HCT116 (cell line): ENCODE measurements at regions not wholly inside any gene's neighbourhood (a gene's known extent, or its start where the extent isn't known, plus 50 kb on each side); places are given as distances from the start of the nearest gene placed in this dataset.

Experiments used
- ATAC-seq: fragments of 200-7000 bp; cut with Tn5 transposase; 2 replicates; pipeline ENCODE4 v1.9.1; 2020; ENCODE audit warnings: mild to moderate bottlenecking, moderate library complexity
- BruUV-seq: library from RNA; stranded (reverse); fragments of 400-500 nt; replicated peaks from 2 replicates; lab custom pipeline; 2021; lab: Mats Ljungman, UMichigan
- CTCF ChIA-PET: fragments of 300-600 bp; sonication (Branson Sonifier 250); formaldehyde crosslinking; loops from one replicate; lab custom pipeline; 2021; ENCODE audit warnings: antibody characterized with exemption; lab: Charles Lee
- POLR2A ChIA-PET: fragments of 300-600, 350-600 bp; sonication (Branson Sonifier 250); formaldehyde crosslinking; loops from one replicate; lab custom pipeline; 2021; ENCODE audit warnings: antibody characterized with exemption; lab: Charles Lee
- RAD21 ChIA-PET, 2 experiments: fragments of 300-600 bp; sonication (Branson Sonifier 250); formaldehyde crosslinking; loops; one replicate each; lab custom pipeline; 2023; ENCODE audit warnings: low total read pairs in 2 of 2; ENCODE audit not compliant: uncharacterized antibody in 2 of 2, unreplicated experiment in 2 of 2, low non-redundant PET in 1 of 2; lab: Charles Lee
- DNase-seq: peaks from one replicate; pipeline ENCODE4 v3.0.0-alpha.2; 2010; ENCODE audit warnings: low read depth, low spot score
- H2AFZ ChIP-seq: fragments of 200-600 bp; shearing (Covaris generic), sonication (generic); 2 replicates; pipeline ENCODE4 v1.6.1; 2017; ENCODE audit warnings: low read depth, mixed run types, mixed read lengths, antibody characterized with exemption, low read length; ENCODE audit not compliant: poor library complexity, severe bottlenecking
- H3K27ac ChIP-seq: 2 replicates; pipeline ENCODE4 v1.5.1; 2012; ENCODE audit warnings: low read depth, low read length
- H3K27me3 ChIP-seq: fragments of 200-600 bp; sonication (generic); 2 replicates; pipeline ENCODE4 v1.6.1; 2016; ENCODE audit warnings: mixed run types, low read length, mixed read lengths; ENCODE audit not compliant: insufficient read depth
- H3K36me3 ChIP-seq, 2 experiments: fragments of 200-500 bp in 1 of 2; fragments of 200-600 bp in 1 of 2; sonication (Bioruptor generic) in 1 of 2; sonication (generic) in 1 of 2; 2 replicates each; pipeline versions ENCODE4 v1.5.1 to v1.6.1; 2014 to 2016; ENCODE audit warnings: low read length in 2 of 2, inconsistent platforms in 1 of 2, mixed read lengths in 1 of 2, mixed run types in 1 of 2; ENCODE audit not compliant: insufficient read depth in 2 of 2, control insufficient read depth in 1 of 2
- H3K4me1 ChIP-seq, 2 experiments: fragments of 200-600 bp in 1 of 2; sonication (generic) in 1 of 2; 2 replicates each; pipeline versions ENCODE4 v1.5.1 to v1.6.1; 2012 to 2017; ENCODE audit warnings: low read length in 2 of 2, inconsistent platforms in 1 of 2, mild to moderate bottlenecking in 1 of 2, mixed read lengths in 1 of 2, mixed run types in 1 of 2, moderate library complexity in 1 of 2; ENCODE audit not compliant: insufficient read depth in 2 of 2, control insufficient read depth in 1 of 2
- H3K4me2 ChIP-seq: fragments of 200-600 bp; sonication (generic); 2 replicates; pipeline ENCODE4 v1.6.1; 2017; ENCODE audit warnings: mixed run types, low read length, mixed read lengths
- H3K4me3 ChIP-seq, 2 experiments: fragments of 200-600 bp in 1 of 2; sonication (generic) in 1 of 2; replicated peaks in 1 of 2; 2 replicates each; pipeline ENCODE4 v1.5.1; 2011 to 2016; ENCODE audit warnings: low read length in 2 of 2, control low read depth in 1 of 2, low read depth in 1 of 2, mild to moderate bottlenecking in 1 of 2, mixed read lengths in 1 of 2, mixed run types in 1 of 2
- H3K79me2 ChIP-seq: fragments of 200-600 bp; sonication (generic); 2 replicates; pipeline ENCODE4 v1.6.1; 2017; ENCODE audit warnings: mild to moderate bottlenecking, mixed run types, low read length, moderate library complexity, mixed read lengths; ENCODE audit not compliant: insufficient read depth
- H3K9ac ChIP-seq: fragments of 200-600 bp; sonication (generic); 2 replicates; pipeline ENCODE4 v1.6.1; 2016; ENCODE audit warnings: low read length, mixed read lengths
- H3K9me2 ChIP-seq: fragments of 200-600 bp; sonication (generic), shearing (Covaris generic); 2 replicates; pipeline ENCODE4 v1.6.1; 2017; ENCODE audit warnings: mixed run types, mild to moderate bottlenecking, moderate library complexity; ENCODE audit not compliant: insufficient read depth
- H3K9me3 ChIP-seq, 2 experiments: fragments of 200-500 bp in 1 of 2; fragments of 200-600 bp in 1 of 2; sonication (Bioruptor generic) in 1 of 2; sonication (generic) in 1 of 2; 2 replicates each; pipeline ENCODE4 v1.6.1; 2014 to 2017; ENCODE audit warnings: low read length in 2 of 2, mixed read lengths in 2 of 2, inconsistent platforms in 1 of 2, low read depth in 1 of 2, mild to moderate bottlenecking in 1 of 2, mixed run types in 1 of 2, moderate library complexity in 1 of 2; ENCODE audit not compliant: control insufficient read depth in 1 of 2, insufficient read depth in 1 of 2
- H4K20me1 ChIP-seq: fragments of 200-600 bp; sonication (generic), shearing (Covaris generic); 2 replicates; pipeline ENCODE4 v1.6.1; 2017; ENCODE audit warnings: mixed run types, mild to moderate bottlenecking, moderate library complexity; ENCODE audit not compliant: insufficient read depth
- CEBPB ChIP-seq: IDR thresholded peaks from 2 replicates; pipeline ENCODE4 v1.6.1; 2012; ENCODE audit warnings: low read depth
- EGR1 ChIP-seq: IDR thresholded peaks from 2 replicates; pipeline ENCODE4 v1.6.1; 2012; ENCODE audit warnings: low read depth
- ELF1 ChIP-seq: IDR thresholded peaks from 2 replicates; pipeline ENCODE4 v1.6.1; 2012; ENCODE audit warnings: low read depth, borderline replicate concordance
- EZH2 ChIP-seq: fragments of 200-600 bp; sonication (generic); IDR thresholded peaks from 2 replicates; pipeline ENCODE4 v1.6.1; 2017; ENCODE audit warnings: antibody characterized with exemption, mixed run types
- EZH2phosphoT487 ChIP-seq: fragments of 200-600 bp; IDR thresholded peaks from 2 replicates; pipeline ENCODE4 v1.6.1; 2018; ENCODE audit warnings: antibody characterized with exemption, borderline replicate concordance
- FOSL1 ChIP-seq: IDR thresholded peaks from 2 replicates; pipeline ENCODE4 v1.6.1; 2012; ENCODE audit warnings: low read depth
- POLR2AphosphoS5 ChIP-seq: IDR thresholded peaks from 2 replicates; pipeline ENCODE4 v1.6.1; 2011; ENCODE audit warnings: mild to moderate bottlenecking, low read depth, low read length, moderate library complexity
- YY1 ChIP-seq: IDR thresholded peaks from 2 replicates; pipeline ENCODE4 v1.6.1; 2011; ENCODE audit warnings: low read length, low read depth, moderate library complexity, mild to moderate bottlenecking; ENCODE audit not compliant: insufficient replicate concordance; ENCODE audit errors: extremely low read depth
- ZNF274 ChIP-seq: fragments of 200-500 bp; sonication (Bioruptor generic); IDR thresholded peaks from 2 replicates; pipeline ENCODE4 v1.6.1; 2014; ENCODE audit warnings: mild to moderate bottlenecking, low read depth, low read length, inconsistent platforms
- intact Hi-C: fragments of 100-400 bp; cut with micrococcal nuclease; formaldehyde crosslinking; loops from 2 replicates; pipeline ENCODE4 v1.10.0; 2022
- TF ChIP-seq, protein P1 (sequence below): IDR thresholded peaks from 2 replicates; pipeline ENCODE4 v1.6.1; 2012; ENCODE audit warnings: low read depth
- TF ChIP-seq, protein P2 (sequence below): IDR thresholded peaks from 2 replicates; pipeline ENCODE4 v1.6.1; 2011; ENCODE audit warnings: mild to moderate bottlenecking, low read length, moderate library complexity; ENCODE audit not compliant: insufficient replicate concordance; ENCODE audit errors: extremely low read depth
- TF ChIP-seq, protein P3 (sequence below): IDR thresholded peaks from 2 replicates; pipeline ENCODE4 v1.6.1; 2012
- TF ChIP-seq, protein P4 (sequence below): IDR thresholded peaks from 2 replicates; pipeline ENCODE4 v1.6.1; 2012
- TF ChIP-seq, protein P5 (sequence below), 3 experiments: fragments of 200-600 bp in 1 of 3; sonication (generic) in 1 of 3; IDR thresholded peaks in 2 of 3; conservative IDR thresholded peaks in 1 of 3; 2 replicates each; pipeline ENCODE4 v1.5.1; 2012 to 2017; ENCODE audit warnings: low read depth in 2 of 3, low read length in 2 of 3, antibody characterized with exemption in 1 of 3, borderline replicate concordance in 1 of 3, control low read depth in 1 of 3, mild to moderate bottlenecking in 1 of 3, mixed read lengths in 1 of 3, mixed run types in 1 of 3, moderate library complexity in 1 of 3; ENCODE audit not compliant: insufficient read depth in 1 of 3

DNA sequence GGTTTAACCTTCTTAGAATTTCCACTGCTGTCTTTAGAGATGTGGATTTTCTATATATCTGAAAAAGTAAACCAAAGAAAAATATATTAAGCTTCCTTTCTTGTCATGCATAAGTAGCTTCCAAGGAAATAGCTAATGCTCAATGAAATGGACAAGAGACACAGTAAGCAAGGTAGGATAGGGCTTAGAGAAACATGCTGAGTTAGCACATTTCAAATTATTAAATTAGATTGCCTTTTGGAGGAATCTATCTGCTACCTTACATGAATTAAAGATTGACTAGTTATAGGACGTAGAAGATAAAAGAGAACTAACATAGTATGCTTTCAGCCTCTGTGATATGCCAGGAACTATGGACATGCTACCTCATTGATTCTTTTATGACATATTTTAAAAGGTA, 824.6 kb downstream of the TUSC7 start:
- H3K36me3 ChIP-seq: no peaks in the 10 kb centered on the region
- H3K4me3 ChIP-seq: no peak overlapping the region
- ChIA-PET POLR2A (no interaction called here), CTCF (interaction anchor here (0.9 kb wide), 1 partner anchor 9 kb away, joined by 3 read pairs; no protein-coding TSS in a partner anchor), RAD21 (no interaction called here)
- no peaks in the 10 kb centered on the region for H3K27me3 ChIP-seq
- no peak for DNase-seq
- ATAC-seq: no peak
- no peak overlapping the region for H3K9ac ChIP-seq
- no peaks in the 10 kb centered on the region; a peak in 1 of 4 replicates for H3K9me3 ChIP-seq
- no peaks in the 10 kb centered on the region for H3K4me1 ChIP-seq
- TF ChIP-seq EZH2 (no peak), EZH2phosphoT487 (no peak), ELF1 (no peak), YY1 (no peak), FOSL1 (no peak), CEBPB (no peak), POLR2AphosphoS5 (no peak), EGR1 (no peak), ZNF274 (no peak)
- TF ChIP-seq, protein P1, sequence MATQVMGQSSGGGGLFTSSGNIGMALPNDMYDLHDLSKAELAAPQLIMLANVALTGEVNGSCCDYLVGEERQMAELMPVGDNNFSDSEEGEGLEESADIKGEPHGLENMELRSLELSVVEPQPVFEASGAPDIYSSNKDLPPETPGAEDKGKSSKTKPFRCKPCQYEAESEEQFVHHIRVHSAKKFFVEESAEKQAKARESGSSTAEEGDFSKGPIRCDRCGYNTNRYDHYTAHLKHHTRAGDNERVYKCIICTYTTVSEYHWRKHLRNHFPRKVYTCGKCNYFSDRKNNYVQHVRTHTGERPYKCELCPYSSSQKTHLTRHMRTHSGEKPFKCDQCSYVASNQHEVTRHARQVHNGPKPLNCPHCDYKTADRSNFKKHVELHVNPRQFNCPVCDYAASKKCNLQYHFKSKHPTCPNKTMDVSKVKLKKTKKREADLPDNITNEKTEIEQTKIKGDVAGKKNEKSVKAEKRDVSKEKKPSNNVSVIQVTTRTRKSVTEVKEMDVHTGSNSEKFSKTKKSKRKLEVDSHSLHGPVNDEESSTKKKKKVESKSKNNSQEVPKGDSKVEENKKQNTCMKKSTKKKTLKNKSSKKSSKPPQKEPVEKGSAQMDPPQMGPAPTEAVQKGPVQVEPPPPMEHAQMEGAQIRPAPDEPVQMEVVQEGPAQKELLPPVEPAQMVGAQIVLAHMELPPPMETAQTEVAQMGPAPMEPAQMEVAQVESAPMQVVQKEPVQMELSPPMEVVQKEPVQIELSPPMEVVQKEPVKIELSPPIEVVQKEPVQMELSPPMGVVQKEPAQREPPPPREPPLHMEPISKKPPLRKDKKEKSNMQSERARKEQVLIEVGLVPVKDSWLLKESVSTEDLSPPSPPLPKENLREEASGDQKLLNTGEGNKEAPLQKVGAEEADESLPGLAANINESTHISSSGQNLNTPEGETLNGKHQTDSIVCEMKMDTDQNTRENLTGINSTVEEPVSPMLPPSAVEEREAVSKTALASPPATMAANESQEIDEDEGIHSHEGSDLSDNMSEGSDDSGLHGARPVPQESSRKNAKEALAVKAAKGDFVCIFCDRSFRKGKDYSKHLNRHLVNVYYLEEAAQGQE: no peak
- TF ChIP-seq, protein P2, sequence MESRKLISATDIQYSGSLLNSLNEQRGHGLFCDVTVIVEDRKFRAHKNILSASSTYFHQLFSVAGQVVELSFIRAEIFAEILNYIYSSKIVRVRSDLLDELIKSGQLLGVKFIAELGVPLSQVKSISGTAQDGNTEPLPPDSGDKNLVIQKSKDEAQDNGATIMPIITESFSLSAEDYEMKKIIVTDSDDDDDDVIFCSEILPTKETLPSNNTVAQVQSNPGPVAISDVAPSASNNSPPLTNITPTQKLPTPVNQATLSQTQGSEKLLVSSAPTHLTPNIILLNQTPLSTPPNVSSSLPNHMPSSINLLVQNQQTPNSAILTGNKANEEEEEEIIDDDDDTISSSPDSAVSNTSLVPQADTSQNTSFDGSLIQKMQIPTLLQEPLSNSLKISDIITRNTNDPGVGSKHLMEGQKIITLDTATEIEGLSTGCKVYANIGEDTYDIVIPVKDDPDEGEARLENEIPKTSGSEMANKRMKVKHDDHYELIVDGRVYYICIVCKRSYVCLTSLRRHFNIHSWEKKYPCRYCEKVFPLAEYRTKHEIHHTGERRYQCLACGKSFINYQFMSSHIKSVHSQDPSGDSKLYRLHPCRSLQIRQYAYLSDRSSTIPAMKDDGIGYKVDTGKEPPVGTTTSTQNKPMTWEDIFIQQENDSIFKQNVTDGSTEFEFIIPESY: no peak
- TF ChIP-seq, protein P3, sequence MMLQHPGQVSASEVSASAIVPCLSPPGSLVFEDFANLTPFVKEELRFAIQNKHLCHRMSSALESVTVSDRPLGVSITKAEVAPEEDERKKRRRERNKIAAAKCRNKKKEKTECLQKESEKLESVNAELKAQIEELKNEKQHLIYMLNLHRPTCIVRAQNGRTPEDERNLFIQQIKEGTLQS: no peak
- TF ChIP-seq, protein P4, sequence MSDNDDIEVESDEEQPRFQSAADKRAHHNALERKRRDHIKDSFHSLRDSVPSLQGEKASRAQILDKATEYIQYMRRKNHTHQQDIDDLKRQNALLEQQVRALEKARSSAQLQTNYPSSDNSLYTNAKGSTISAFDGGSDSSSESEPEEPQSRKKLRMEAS: no peak
- TF ChIP-seq, protein P5, sequence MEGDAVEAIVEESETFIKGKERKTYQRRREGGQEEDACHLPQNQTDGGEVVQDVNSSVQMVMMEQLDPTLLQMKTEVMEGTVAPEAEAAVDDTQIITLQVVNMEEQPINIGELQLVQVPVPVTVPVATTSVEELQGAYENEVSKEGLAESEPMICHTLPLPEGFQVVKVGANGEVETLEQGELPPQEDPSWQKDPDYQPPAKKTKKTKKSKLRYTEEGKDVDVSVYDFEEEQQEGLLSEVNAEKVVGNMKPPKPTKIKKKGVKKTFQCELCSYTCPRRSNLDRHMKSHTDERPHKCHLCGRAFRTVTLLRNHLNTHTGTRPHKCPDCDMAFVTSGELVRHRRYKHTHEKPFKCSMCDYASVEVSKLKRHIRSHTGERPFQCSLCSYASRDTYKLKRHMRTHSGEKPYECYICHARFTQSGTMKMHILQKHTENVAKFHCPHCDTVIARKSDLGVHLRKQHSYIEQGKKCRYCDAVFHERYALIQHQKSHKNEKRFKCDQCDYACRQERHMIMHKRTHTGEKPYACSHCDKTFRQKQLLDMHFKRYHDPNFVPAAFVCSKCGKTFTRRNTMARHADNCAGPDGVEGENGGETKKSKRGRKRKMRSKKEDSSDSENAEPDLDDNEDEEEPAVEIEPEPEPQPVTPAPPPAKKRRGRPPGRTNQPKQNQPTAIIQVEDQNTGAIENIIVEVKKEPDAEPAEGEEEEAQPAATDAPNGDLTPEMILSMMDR (IDR thresholded peaks at IDR 0.05 in 2 of 3, conservative IDR thresholded peaks at IDR 0.05 in 1 of 3; ENCODE audit: borderline replicate concordance in 1 of 3, insufficient read depth in 1 of 3, low read depth in 2 of 3, low read length in 2 of 3): no peak
- intact Hi-C loops: no loop called here
- H3K4me2 ChIP-seq: no peak overlapping the region
- H4K20me1 ChIP-seq: no peaks in the 10 kb centered on the region
- H3K27ac ChIP-seq: no peak overlapping the region
- no TSS peak for BruUV-seq
- no peak overlapping the region for H2AFZ ChIP-seq
- H3K79me2 ChIP-seq: no peaks in the 10 kb centered on the region
- no peaks in the 10 kb centered on the region for H3K9me2 ChIP-seq
